Calu3 (cell line): ENCODE measurements at regions not wholly inside any gene's neighbourhood (a gene's known extent, or its start where the extent isn't known, plus 50 kb on each side); places are given as distances from the start of the nearest gene placed in this dataset.

Experiments
- BruUV-seq: library from RNA; stranded (reverse); fragments of 400-500 nt; replicated peaks from 2 replicates; lab custom pipeline; 2021; lab: Mats Ljungman, UMichigan
- CTCF ChIA-PET: fragments of 300-600 bp; sonication (Branson Sonifier 250); formaldehyde crosslinking; loops from one replicate; lab custom pipeline; 2022; ENCODE audit warnings: antibody characterized with exemption; lab: Charles Lee
- DNase-seq: peaks from one replicate; pipeline ENCODE4 v3.0.0; 2022
- H3K27ac Mint-ChIP-seq: one replicate; pipeline ENCODE4 v1.8.0; 2022; ENCODE audit warnings: mixed read lengths; ENCODE audit not compliant: unreplicated experiment
- H3K27me3 Mint-ChIP-seq: one replicate; pipeline ENCODE4 v1.8.0; 2022; ENCODE audit warnings: mixed read lengths; ENCODE audit not compliant: unreplicated experiment
- H3K36me3 Mint-ChIP-seq: one replicate; pipeline ENCODE4 v1.8.0; 2022; ENCODE audit warnings: mild to moderate bottlenecking, moderate library complexity, mixed read lengths; ENCODE audit not compliant: insufficient read depth, unreplicated experiment
- H3K4me1 Mint-ChIP-seq: one replicate; pipeline ENCODE4 v1.8.0; 2022; ENCODE audit warnings: mild to moderate bottlenecking, low read depth, mixed read lengths; ENCODE audit not compliant: unreplicated experiment
- H3K4me3 Mint-ChIP-seq: one replicate; pipeline ENCODE4 v1.8.0; 2022; ENCODE audit warnings: mild to moderate bottlenecking, low read depth, moderate library complexity, mixed read lengths; ENCODE audit not compliant: unreplicated experiment
- H3K9me3 Mint-ChIP-seq: one replicate; pipeline ENCODE4 v1.8.0; 2022; ENCODE audit warnings: low read depth, mixed read lengths; ENCODE audit not compliant: unreplicated experiment
- intact Hi-C: fragments of 100-400 bp; cut with micrococcal nuclease; formaldehyde crosslinking; loops from one replicate; pipeline ENCODE4 v1.10.0; 2022; ENCODE audit not compliant: unreplicated experiment
- TF ChIP-seq, protein P1 (sequence below): fragments of 200-600 bp; IDR thresholded peaks from one replicate; pipeline ENCODE4 v1.8.0; 2022; ENCODE audit warnings: antibody characterized with exemption; ENCODE audit not compliant: unreplicated experiment

DNA sequence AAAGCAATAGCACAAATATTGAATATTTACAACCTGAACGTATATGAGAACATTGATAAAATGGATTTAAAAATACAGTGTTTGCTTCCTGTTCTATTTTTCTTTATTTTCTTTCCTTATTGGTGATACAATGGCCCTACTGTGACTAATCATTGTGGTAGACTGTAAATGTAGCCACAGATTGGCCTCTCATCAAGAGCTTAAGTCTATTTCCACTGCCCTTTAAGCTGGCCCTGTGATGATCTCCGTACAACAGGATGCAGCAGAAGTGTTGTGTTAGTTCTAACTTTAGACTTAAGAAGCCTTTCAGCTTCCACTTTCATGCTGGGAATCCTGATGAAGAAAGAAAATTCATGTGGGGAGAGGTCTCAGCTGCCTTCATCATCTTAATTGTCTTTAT, 285.6 kb upstream of the B3GALT2 start:
- Mint-ChIP-seq H3K27ac (peak overlapping the region; percentile 25), H3K9me3 (peaks cover 10% of the 10 kb centered on the region), H3K4me1 (peaks cover 13% of the 10 kb centered on the region), H3K27me3 (no peaks in the 10 kb centered on the region), H3K36me3 (no peaks in the 10 kb centered on the region), H3K4me3 (no peak overlapping the region)
- TF ChIP-seq, protein P1, sequence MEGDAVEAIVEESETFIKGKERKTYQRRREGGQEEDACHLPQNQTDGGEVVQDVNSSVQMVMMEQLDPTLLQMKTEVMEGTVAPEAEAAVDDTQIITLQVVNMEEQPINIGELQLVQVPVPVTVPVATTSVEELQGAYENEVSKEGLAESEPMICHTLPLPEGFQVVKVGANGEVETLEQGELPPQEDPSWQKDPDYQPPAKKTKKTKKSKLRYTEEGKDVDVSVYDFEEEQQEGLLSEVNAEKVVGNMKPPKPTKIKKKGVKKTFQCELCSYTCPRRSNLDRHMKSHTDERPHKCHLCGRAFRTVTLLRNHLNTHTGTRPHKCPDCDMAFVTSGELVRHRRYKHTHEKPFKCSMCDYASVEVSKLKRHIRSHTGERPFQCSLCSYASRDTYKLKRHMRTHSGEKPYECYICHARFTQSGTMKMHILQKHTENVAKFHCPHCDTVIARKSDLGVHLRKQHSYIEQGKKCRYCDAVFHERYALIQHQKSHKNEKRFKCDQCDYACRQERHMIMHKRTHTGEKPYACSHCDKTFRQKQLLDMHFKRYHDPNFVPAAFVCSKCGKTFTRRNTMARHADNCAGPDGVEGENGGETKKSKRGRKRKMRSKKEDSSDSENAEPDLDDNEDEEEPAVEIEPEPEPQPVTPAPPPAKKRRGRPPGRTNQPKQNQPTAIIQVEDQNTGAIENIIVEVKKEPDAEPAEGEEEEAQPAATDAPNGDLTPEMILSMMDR: no peak
- intact Hi-C loops: loop anchor here (1.0 kb wide), 1 partner anchor 42 kb away; no protein-coding TSS in a partner anchor
- no TSS peak for BruUV-seq
- CTCF ChIA-PET: interaction anchor here (0.7 to 0.9 kb wide), 2 partner anchors 9 to 140 kb away, joined by 3 read pairs; no protein-coding TSS in a partner anchor
- DNase-seq: peak; percentile 12

DNA sequence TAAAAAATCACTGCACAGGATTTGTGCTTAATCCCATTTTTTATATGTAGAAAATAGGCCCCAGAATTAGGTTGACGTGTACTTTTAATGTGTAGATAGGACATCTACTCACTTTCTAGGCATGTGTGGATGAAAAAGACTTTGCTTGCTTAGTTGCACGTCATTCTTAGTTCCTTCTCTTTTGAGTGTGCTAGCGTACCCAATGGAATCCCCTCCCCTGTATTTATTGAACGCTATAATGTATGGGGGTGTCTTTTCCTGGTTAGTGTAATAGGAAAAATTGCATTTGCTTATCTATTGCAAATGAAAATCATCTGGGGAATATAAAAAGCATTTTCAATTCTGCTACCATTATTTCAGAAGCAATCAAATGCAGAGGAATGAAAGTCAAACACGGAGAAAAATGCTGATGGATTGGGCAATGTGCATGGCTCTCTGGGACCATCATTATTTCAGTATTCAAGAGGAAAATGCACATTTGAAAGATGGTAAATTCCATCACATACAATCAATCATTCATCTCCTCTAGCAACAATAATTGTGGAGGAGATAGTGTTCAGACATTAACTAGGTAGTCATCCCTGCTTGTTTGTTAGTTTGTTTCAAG, 277.0 kb upstream of the B3GALT2 start:
- Mint-ChIP-seq H3K9me3 (no peaks in the 10 kb centered on the region), H3K4me3 (no peak overlapping the region)

DNA sequence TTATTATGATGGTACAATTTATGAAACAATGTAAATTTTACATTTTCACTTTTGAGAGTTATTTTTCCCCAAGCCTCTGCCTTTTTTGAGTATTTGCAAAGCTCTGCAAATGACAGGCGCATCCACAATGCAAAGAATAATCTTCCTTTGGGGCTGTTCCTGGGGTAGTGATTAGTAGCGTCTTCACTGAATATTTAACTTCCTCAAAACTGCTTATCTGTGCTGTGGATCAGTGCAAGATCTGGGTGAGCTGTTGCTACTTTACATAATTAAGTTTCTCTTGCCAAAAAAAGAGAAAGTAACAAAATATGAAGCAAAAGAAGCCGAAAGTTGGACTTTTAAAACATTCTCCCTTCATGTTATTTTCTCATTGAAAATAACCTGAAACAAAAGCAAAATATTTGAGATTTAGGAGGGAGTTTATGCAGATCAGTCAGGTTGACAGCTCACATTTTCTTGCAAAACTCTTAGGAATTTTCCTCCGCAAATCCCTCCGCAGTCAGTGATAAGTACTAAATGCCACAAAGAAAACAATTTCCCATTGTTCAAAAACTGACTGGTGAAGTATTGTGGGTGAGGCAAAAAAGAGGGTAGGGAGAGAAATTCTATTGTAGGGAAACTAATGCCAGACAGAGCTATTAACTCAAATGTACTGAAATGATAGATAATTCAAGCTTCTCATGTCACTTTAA, 276.4 kb upstream of the B3GALT2 start:
- CTCF ChIA-PET: interaction anchor here (0.8 kb wide), 2 partner anchors 9 to 11 kb away, joined by 3 read pairs; no protein-coding TSS in a partner anchor
- intact Hi-C loops: loop anchor here (2.0 to 10.0 kb wide), 2 partner anchors 54 to 92 kb away; no protein-coding TSS in a partner anchor

More for the DNA sequence above, 277.0 kb upstream of the B3GALT2 start:
- H3K36me3 Mint-ChIP-seq: no peaks in the 10 kb centered on the region
- BruUV-seq: no TSS peak
- no peaks in the 10 kb centered on the region for H3K27me3 Mint-ChIP-seq
- no peak overlapping the region for H3K27ac Mint-ChIP-seq
- CTCF ChIA-PET: interaction anchor here (0.8 kb wide), 1 partner anchor 9 kb away, joined by 3 read pairs; no protein-coding TSS in a partner anchor
- intact Hi-C loops: loop anchor here (2.0 to 10.0 kb wide), 2 partner anchors 55 to 91 kb away; no protein-coding TSS in a partner anchor
- peaks cover 21% of the 10 kb centered on the region for H3K4me1 Mint-ChIP-seq
- no peak for DNase-seq
- TF ChIP-seq, protein P1: no peak

DNA sequence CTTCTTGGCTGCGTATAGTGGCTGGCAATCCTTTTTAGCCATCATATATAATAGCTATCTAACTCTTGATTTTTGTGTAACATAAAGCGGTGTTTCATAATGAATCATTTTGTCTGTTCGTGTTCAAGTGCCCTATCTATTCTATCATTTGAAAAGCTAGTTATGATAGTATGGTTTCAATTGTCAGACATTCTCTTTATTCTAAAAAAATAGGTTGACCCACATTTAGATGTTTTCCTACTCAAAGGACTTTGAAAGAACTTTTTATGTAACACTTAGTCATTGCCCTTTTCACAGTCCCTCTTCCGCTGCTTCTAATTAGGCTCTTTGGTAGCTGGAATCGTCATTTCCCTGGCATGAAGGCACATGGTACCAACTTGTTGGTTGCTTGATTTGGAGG, 272.2 kb upstream of the B3GALT2 start:
- H3K4me3 Mint-ChIP-seq: no peak overlapping the region
- no peak overlapping the region for H3K27ac Mint-ChIP-seq
- H3K9me3 Mint-ChIP-seq: no peaks in the 10 kb centered on the region
- no peak for DNase-seq
- TF ChIP-seq, protein P1: no peak
- BruUV-seq: no TSS peak
- intact Hi-C loops: no loop called here
- H3K36me3 Mint-ChIP-seq: no peaks in the 10 kb centered on the region
- CTCF ChIA-PET: no interaction called here
- peaks cover 19% of the 10 kb centered on the region for H3K4me1 Mint-ChIP-seq
- H3K27me3 Mint-ChIP-seq: no peaks in the 10 kb centered on the region

More for the DNA sequence above, 276.4 kb upstream of the B3GALT2 start:
- DNase-seq: peak; percentile 49
- Mint-ChIP-seq H3K27ac (no peak overlapping the region), H3K4me1 (peaks cover 21% of the 10 kb centered on the region), H3K4me3 (no peak overlapping the region), H3K9me3 (no peaks in the 10 kb centered on the region), H3K27me3 (no peaks in the 10 kb centered on the region), H3K36me3 (no peaks in the 10 kb centered on the region)
- BruUV-seq: no TSS peak
- TF ChIP-seq, protein P1: no peak
